SK-N-SH (cell line): ENCODE measurements at regions not wholly inside any gene's neighbourhood (a gene's known extent, or its start where the extent isn't known, plus 50 kb on each side); places are given as distances from the start of the nearest gene placed in this dataset.

ENCODE experiments used
- CTCF ChIA-PET: fragments of 300-600, 350-600 bp; formaldehyde crosslinking; extraction: SDS; loops from one replicate; lab custom pipeline; 2021; lab: Yijun Ruan, JAX
- POLR2A ChIA-PET: fragments of 350-600 bp; sonication (Branson Sonifier 250); formaldehyde crosslinking; extraction: SDS; loops from one replicate; lab custom pipeline; 2020; ENCODE audit warnings: antibody characterized with exemption, inconsistent platforms; lab: Yijun Ruan, JAX
- DNase-seq: peaks from one replicate; pipeline ENCODE4 v3.0.0; 2012
- H2AFZ ChIP-seq: fragments of 200-600 bp; sonication (generic); 2 replicates; pipeline ENCODE4 v1.8.1; 2016; ENCODE audit warnings: antibody characterized with exemption, mild to moderate bottlenecking, low read depth
- H3F3A ChIP-seq: fragments of 200-600 bp; sonication (generic); replicated peaks from 2 replicates; pipeline ENCODE3; 2016; ENCODE audit warnings: antibody characterized with exemption, mild to moderate bottlenecking; ENCODE audit not compliant: insufficient read depth
- H3K27ac ChIP-seq, 2 experiments: fragments of 200-500 bp in 1 of 2; fragments of 200-600 bp in 1 of 2; sonication (Bioruptor generic) in 1 of 2; sonication (generic), shearing (Covaris generic) in 1 of 2; 2 replicates each; pipeline versions ENCODE4 v1.5.1 to v1.6.1; 2014 to 2016; ENCODE audit warnings: low read depth in 2 of 2, inconsistent platforms in 1 of 2, low read length in 1 of 2, mild to moderate bottlenecking in 1 of 2, mixed read lengths in 1 of 2
- H3K27me3 ChIP-seq: fragments of 200-600 bp; sonication (generic), shearing (Covaris generic); 2 replicates; pipeline ENCODE4 v1.6.1; 2016; ENCODE audit warnings: mixed run types; ENCODE audit not compliant: insufficient read depth
- H3K36me3 ChIP-seq, 2 experiments: fragments of 200-500 bp in 1 of 2; fragments of 200-600 bp in 1 of 2; sonication (Bioruptor generic) in 1 of 2; sonication (generic) in 1 of 2; replicated peaks in 1 of 2; 2 replicates each; pipeline versions ENCODE3 to v1.5.1; 2014 to 2016; ENCODE audit warnings: low read length in 1 of 2, mild to moderate bottlenecking in 1 of 2; ENCODE audit not compliant: insufficient read depth in 2 of 2, control insufficient read depth in 1 of 2
- H3K4me1 ChIP-seq, 2 experiments: fragments of 200-500 bp in 1 of 2; fragments of 200-600 bp in 1 of 2; sonication (Bioruptor generic) in 1 of 2; sonication (generic), shearing (Covaris generic) in 1 of 2; 2 replicates each; pipeline versions ENCODE4 v1.5.1 to v1.6.1; 2014 to 2016; ENCODE audit warnings: low read depth in 1 of 2, low read length in 1 of 2, mixed run types in 1 of 2; ENCODE audit not compliant: insufficient read depth in 2 of 2, control insufficient read depth in 1 of 2
- H3K4me2 ChIP-seq: fragments of 200-600 bp; sonication (generic), shearing (Covaris generic); 2 replicates; pipeline ENCODE4 v1.6.1; 2017; ENCODE audit warnings: mixed run types
- H3K4me3 ChIP-seq, 2 experiments: fragments of 200-500 bp in 1 of 2; fragments of 200-600 bp in 1 of 2; sonication (Bioruptor generic) in 1 of 2; sonication (generic), shearing (Covaris generic) in 1 of 2; 2 replicates each; pipeline versions ENCODE4 v1.5.1 to v1.8.1; 2014 to 2016; ENCODE audit warnings: low read depth in 2 of 2, inconsistent platforms in 1 of 2, low read length in 1 of 2, mild to moderate bottlenecking in 1 of 2, mixed read lengths in 1 of 2, moderate library complexity in 1 of 2
- H3K79me2 ChIP-seq: fragments of 200-600 bp; sonication (generic); 2 replicates; pipeline ENCODE4 v1.8.1; 2017; ENCODE audit warnings: mild to moderate bottlenecking; ENCODE audit not compliant: insufficient read depth
- H3K9ac ChIP-seq: fragments of 200-600 bp; sonication (generic); 2 replicates; pipeline ENCODE4 v1.6.1; 2017; ENCODE audit warnings: mixed run types
- H3K9me2 ChIP-seq: fragments of 200-600 bp; sonication (generic); 2 replicates; pipeline ENCODE4 v1.6.1; 2017; ENCODE audit warnings: mixed run types
- H3K9me3 ChIP-seq: fragments of 200-600 bp; sonication (generic); 2 replicates; pipeline ENCODE4 v1.6.1; 2017; ENCODE audit warnings: mixed run types, mild to moderate bottlenecking, moderate library complexity
- H4K20me1 ChIP-seq: fragments of 200-600 bp; sonication (generic); 2 replicates; pipeline ENCODE4 v1.6.1; 2017; ENCODE audit warnings: mild to moderate bottlenecking, mixed run types; ENCODE audit not compliant: insufficient read depth
- EP300 ChIP-seq, 2 experiments: IDR thresholded peaks; 2 replicates each; pipeline versions ENCODE4 v1.4.0 to v1.6.1; 2012; ENCODE audit warnings: borderline replicate concordance in 1 of 2, low read depth in 1 of 2, low read length in 1 of 2
- GABPA ChIP-seq: IDR thresholded peaks from 2 replicates; pipeline ENCODE4 v1.4.0; 2012; ENCODE audit warnings: low read depth, mild to moderate bottlenecking
- GATA2 ChIP-seq: sonication (generic); formaldehyde crosslinking; IDR thresholded peaks from 2 replicates; pipeline ENCODE4 v1.5.0; 2020; ENCODE audit warnings: mild to moderate bottlenecking, missing genetic modification reagents
- IRF3 ChIP-seq: fragments of 150-350 bp; IDR thresholded peaks from 2 replicates; pipeline ENCODE4 v1.6.1; 2016; ENCODE audit warnings: mild to moderate bottlenecking, low read depth, low read length
- JUND ChIP-seq: IDR thresholded peaks from 2 replicates; pipeline ENCODE4 v1.4.0; 2012
- MEF2A ChIP-seq: IDR thresholded peaks from 2 replicates; pipeline ENCODE4 v1.4.0; 2012; ENCODE audit warnings: low read depth, borderline replicate concordance
- POLR2AphosphoS5 ChIP-seq: IDR thresholded peaks from 2 replicates; pipeline ENCODE4 v1.6.1; 2012; ENCODE audit warnings: low read depth, low read length
- SMC3 ChIP-seq: IDR thresholded peaks from 2 replicates; pipeline ENCODE4 v1.6.1; 2012; ENCODE audit warnings: low read depth, low read length, improper control_type of control experiment
- TCF12 ChIP-seq: IDR thresholded peaks from 2 replicates; pipeline ENCODE4 v1.4.0; 2012
- USF1 ChIP-seq: IDR thresholded peaks from 2 replicates; pipeline ENCODE4 v1.4.0; 2012; ENCODE audit warnings: low read depth, borderline replicate concordance
- ZBTB33 ChIP-seq: IDR thresholded peaks from 2 replicates; pipeline ENCODE4 v1.4.0; 2012; ENCODE audit warnings: low read depth, borderline replicate concordance
- WGBS: methylation state at CpG from one replicate; pipeline ENCODE4 v1.1.6; 2017; ENCODE audit warnings: low lambda C conversion rate; 5-methylcytosine and 5-hydroxymethylcytosine counted together
- TF ChIP-seq, protein P1 (sequence below): fragments of 150-350 bp; IDR thresholded peaks from 2 replicates; pipeline ENCODE4 v1.6.1; 2017; ENCODE audit warnings: antibody characterized with exemption, low read length, low read depth, borderline replicate concordance
- TF ChIP-seq, protein P2 (sequence below): fragments of 200-600 bp; sonication (generic); IDR thresholded peaks from 2 replicates; pipeline ENCODE4 v1.6.1; 2017; ENCODE audit warnings: antibody characterized with exemption, mild to moderate bottlenecking, moderate library complexity

- POLR2A ChIA-PET: no interaction called here
These were observed 76.5 kb upstream of the BTG3 start for GRCh38 chr21:17688912-17689874.

DNA sequence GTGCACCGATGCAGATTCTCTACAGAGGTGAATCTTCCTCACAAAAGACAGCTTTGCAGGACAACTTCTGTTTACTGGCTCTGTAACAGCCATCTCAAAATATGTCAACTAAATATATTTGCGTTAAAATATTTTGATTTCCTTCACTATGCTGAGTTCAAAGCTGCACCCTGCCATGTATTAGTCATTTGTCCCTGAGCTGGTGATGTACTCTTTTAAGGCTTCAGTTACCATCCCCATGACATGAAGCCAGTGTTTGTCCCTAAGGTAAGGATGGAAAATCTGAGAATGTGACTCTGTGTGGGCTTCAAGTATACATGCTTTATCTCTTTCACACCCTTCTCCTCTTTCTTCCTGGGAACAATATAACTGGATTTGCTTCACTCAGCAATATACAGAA lies 70.2 kb upstream of the BTG3 start:
- no peak for DNase-seq
- Histone ChIP-seq H3K27me3 (no peaks in the 10 kb centered on the region), H3K4me2 (no peak overlapping the region), H3K4me3 (no peak overlapping the region), H3K9me3 (no peaks in the 10 kb centered on the region), H2AFZ (no peak overlapping the region), H3K9me2 (no peaks in the 10 kb centered on the region), H3K36me3 (no peaks in the 10 kb centered on the region), H3K79me2 (no peaks in the 10 kb centered on the region; the same call in 1 of the 2 replicates), H3F3A (no peaks in the 10 kb centered on the region), H4K20me1 (no peaks in the 10 kb centered on the region), H3K4me1 (no peaks in the 10 kb centered on the region), H3K9ac (no peak overlapping the region), H3K27ac (no peak overlapping the region)
- TF ChIP-seq ZBTB33 (no peak), SMC3 (no peak), IRF3 (no peak), TCF12 (no peak), EP300 (IDR thresholded peaks at IDR 0.05; ENCODE audit: borderline replicate concordance in 1 of 2, low read depth in 1 of 2, low read length in 1 of 2) (no peak), USF1 (no peak), POLR2AphosphoS5 (no peak), MEF2A (no peak), JUND (no peak), GABPA (no peak), GATA2 (CRISPR knock-in tag) (no peak)
- TF ChIP-seq, protein P1, sequence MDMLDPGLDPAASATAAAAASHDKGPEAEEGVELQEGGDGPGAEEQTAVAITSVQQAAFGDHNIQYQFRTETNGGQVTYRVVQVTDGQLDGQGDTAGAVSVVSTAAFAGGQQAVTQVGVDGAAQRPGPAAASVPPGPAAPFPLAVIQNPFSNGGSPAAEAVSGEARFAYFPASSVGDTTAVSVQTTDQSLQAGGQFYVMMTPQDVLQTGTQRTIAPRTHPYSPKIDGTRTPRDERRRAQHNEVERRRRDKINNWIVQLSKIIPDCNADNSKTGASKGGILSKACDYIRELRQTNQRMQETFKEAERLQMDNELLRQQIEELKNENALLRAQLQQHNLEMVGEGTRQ: no peak
- TF ChIP-seq, protein P2, sequence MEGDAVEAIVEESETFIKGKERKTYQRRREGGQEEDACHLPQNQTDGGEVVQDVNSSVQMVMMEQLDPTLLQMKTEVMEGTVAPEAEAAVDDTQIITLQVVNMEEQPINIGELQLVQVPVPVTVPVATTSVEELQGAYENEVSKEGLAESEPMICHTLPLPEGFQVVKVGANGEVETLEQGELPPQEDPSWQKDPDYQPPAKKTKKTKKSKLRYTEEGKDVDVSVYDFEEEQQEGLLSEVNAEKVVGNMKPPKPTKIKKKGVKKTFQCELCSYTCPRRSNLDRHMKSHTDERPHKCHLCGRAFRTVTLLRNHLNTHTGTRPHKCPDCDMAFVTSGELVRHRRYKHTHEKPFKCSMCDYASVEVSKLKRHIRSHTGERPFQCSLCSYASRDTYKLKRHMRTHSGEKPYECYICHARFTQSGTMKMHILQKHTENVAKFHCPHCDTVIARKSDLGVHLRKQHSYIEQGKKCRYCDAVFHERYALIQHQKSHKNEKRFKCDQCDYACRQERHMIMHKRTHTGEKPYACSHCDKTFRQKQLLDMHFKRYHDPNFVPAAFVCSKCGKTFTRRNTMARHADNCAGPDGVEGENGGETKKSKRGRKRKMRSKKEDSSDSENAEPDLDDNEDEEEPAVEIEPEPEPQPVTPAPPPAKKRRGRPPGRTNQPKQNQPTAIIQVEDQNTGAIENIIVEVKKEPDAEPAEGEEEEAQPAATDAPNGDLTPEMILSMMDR: no peak
- ChIA-PET POLR2A (no interaction called here), CTCF (interaction anchor here (0.8 to 1.4 kb wide), 4 partner anchors 24 to 242 kb away, joined by 3 to 9 read pairs (median 4); no protein-coding TSS in a partner anchor)
- WGBS: 48% methylated on average over 2 of the region's 2 CpGs

More at GRCh38 chr21:17688912-17689874, 76.5 kb upstream of the BTG3 start:
- no peaks in the 10 kb centered on the region for H3K9me2 ChIP-seq
- H3K9ac ChIP-seq: no peak overlapping the region
- no peak overlapping the region for H3K27ac ChIP-seq
- TF ChIP-seq, protein P2: peak; percentile 52
- TF ChIP-seq GATA2 (CRISPR knock-in tag) (no peak), JUND (no peak)
- no peak for DNase-seq
- H3K4me1 ChIP-seq: peaks cover 0 to 5% of the 10 kb centered on the region in 2 experiments; a peak in 1 of 4 replicates
- H3K9me3 ChIP-seq: no peaks in the 10 kb centered on the region
- H3F3A ChIP-seq: no peaks in the 10 kb centered on the region
- H3K4me2 ChIP-seq: no peak overlapping the region
- no peaks in the 10 kb centered on the region for H3K36me3 ChIP-seq
- peak overlapping the region in 1 of 2 experiments; percentile 1; a peak in 1 of 4 replicates for H3K4me3 ChIP-seq
- 0 out of 2 replicates have a peak overlapping the region, but pooled peaks have one; percentile 41 for H2AFZ ChIP-seq
- no peaks in the 10 kb centered on the region; the same call in 1 of the 2 replicates for H3K79me2 ChIP-seq
- no peaks in the 10 kb centered on the region for H3K27me3 ChIP-seq
- no peaks in the 10 kb centered on the region for H4K20me1 ChIP-seq
- 45% methylated on average over 12 of the region's 13 CpGs for WGBS
- CTCF ChIA-PET: interaction anchor here (0.6 to 4.2 kb wide), 8 partner anchors 8 to 236 kb away, joined by 3 to 13 read pairs (median 4); no protein-coding TSS in a partner anchor
